HepG2 (cell line): ENCODE measurements at regions not wholly inside any gene's neighbourhood (a gene's known extent, or its start where the extent isn't known, plus 50 kb on each side); places are given as distances from the start of the nearest gene placed in this dataset.

ENCODE experiments used
- AHR ChIP-seq: IDR thresholded peaks from 2 replicates; pipeline ENCODE4 v1.6.1; 2018; ENCODE audit warnings: missing genetic modification reagents, missing compliant biosample characterization
- ATF1 ChIP-seq: IDR thresholded peaks from 2 replicates; pipeline ENCODE4 v1.6.1; 2016; ENCODE audit warnings: mild to moderate bottlenecking, control low read depth
- ELF1 ChIP-seq: sonication (generic); formaldehyde crosslinking; IDR thresholded peaks from 2 replicates; pipeline ENCODE4 v1.4.0; 2020; ENCODE audit warnings: missing genetic modification reagents
- NFRKB ChIP-seq: fragments of 450-650 bp; IDR thresholded peaks from 2 replicates; pipeline ENCODE4 v1.6.1; 2017
- PRDM10 ChIP-seq: sonication (generic); formaldehyde crosslinking; IDR thresholded peaks from 2 replicates; pipeline ENCODE4 v1.4.0; 2020; ENCODE audit warnings: low read depth, missing genetic modification reagents
- SETDB1 ChIP-seq: sonication (generic); formaldehyde crosslinking; IDR thresholded peaks from 2 replicates; pipeline ENCODE4 v1.5.1; 2020; ENCODE audit warnings: missing genetic modification reagents, mild to moderate bottlenecking, borderline replicate concordance
- THAP7 ChIP-seq: sonication (generic); formaldehyde crosslinking; IDR thresholded peaks from 2 replicates; pipeline ENCODE4 v1.8.1; 2023; ENCODE audit warnings: mild to moderate bottlenecking, missing genetic modification reagents
- ZNF136 ChIP-seq: sonication (generic); formaldehyde crosslinking; IDR thresholded peaks from 2 replicates; pipeline ENCODE4 v1.8.1; 2022; ENCODE audit warnings: low read depth, mild to moderate bottlenecking, moderate library complexity, missing genetic modification reagents
- ZNF18 ChIP-seq: sonication (generic); formaldehyde crosslinking; IDR thresholded peaks from 2 replicates; pipeline ENCODE4 v1.8.0; 2022; ENCODE audit warnings: mild to moderate bottlenecking, missing genetic modification reagents; ENCODE audit not compliant: insufficient replicate concordance
- ZNF234 ChIP-seq: sonication (generic); formaldehyde crosslinking; conservative IDR thresholded peaks from 2 replicates; pipeline ENCODE4 v1.5.1; 2020; ENCODE audit warnings: mild to moderate bottlenecking, missing genetic modification reagents
- ZNF546 ChIP-seq: sonication (generic); formaldehyde crosslinking; conservative IDR thresholded peaks from 2 replicates; pipeline ENCODE4 v1.8.1; 2023; ENCODE audit warnings: mild to moderate bottlenecking, missing genetic modification reagents
- ZSCAN20 ChIP-seq: sonication (generic); formaldehyde crosslinking; IDR thresholded peaks from 2 replicates; pipeline ENCODE4 v1.4.0; 2020; ENCODE audit warnings: missing genetic modification reagents, mild to moderate bottlenecking, borderline replicate concordance
- ZSCAN31 ChIP-seq: sonication (generic); formaldehyde crosslinking; IDR thresholded peaks from 2 replicates; pipeline ENCODE4 v1.5.0; 2020; ENCODE audit warnings: low read depth, mild to moderate bottlenecking, missing genetic modification reagents
- TF ChIP-seq, protein P1 (sequence below): sonication (generic); formaldehyde crosslinking; IDR thresholded peaks from 2 replicates; pipeline ENCODE4 v1.5.1; 2020; ENCODE audit warnings: missing genetic modification reagents, mild to moderate bottlenecking, borderline replicate concordance
- TF ChIP-seq, protein P2 (sequence below): sonication (generic); formaldehyde crosslinking; IDR thresholded peaks from 2 replicates; pipeline ENCODE4 v1.4.0; 2020; ENCODE audit warnings: low read depth, mild to moderate bottlenecking, missing genetic modification reagents
- TF ChIP-seq, protein P3 (sequence below): sonication (generic); formaldehyde crosslinking; conservative IDR thresholded peaks from 2 replicates; pipeline ENCODE4 v1.8.0; 2022; ENCODE audit warnings: missing genetic modification reagents

GRCh38 chr1:213759359-213760181 is 228.2 kb upstream of the PROX1 start (continued):
- TF ChIP-seq, protein P1, sequence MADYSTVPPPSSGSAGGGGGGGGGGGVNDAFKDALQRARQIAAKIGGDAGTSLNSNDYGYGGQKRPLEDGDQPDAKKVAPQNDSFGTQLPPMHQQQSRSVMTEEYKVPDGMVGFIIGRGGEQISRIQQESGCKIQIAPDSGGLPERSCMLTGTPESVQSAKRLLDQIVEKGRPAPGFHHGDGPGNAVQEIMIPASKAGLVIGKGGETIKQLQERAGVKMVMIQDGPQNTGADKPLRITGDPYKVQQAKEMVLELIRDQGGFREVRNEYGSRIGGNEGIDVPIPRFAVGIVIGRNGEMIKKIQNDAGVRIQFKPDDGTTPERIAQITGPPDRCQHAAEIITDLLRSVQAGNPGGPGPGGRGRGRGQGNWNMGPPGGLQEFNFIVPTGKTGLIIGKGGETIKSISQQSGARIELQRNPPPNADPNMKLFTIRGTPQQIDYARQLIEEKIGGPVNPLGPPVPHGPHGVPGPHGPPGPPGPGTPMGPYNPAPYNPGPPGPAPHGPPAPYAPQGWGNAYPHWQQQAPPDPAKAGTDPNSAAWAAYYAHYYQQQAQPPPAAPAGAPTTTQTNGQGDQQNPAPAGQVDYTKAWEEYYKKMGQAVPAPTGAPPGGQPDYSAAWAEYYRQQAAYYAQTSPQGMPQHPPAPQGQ (CRISPR knock-in tag), result no peak
- TF ChIP-seq, protein P2, sequence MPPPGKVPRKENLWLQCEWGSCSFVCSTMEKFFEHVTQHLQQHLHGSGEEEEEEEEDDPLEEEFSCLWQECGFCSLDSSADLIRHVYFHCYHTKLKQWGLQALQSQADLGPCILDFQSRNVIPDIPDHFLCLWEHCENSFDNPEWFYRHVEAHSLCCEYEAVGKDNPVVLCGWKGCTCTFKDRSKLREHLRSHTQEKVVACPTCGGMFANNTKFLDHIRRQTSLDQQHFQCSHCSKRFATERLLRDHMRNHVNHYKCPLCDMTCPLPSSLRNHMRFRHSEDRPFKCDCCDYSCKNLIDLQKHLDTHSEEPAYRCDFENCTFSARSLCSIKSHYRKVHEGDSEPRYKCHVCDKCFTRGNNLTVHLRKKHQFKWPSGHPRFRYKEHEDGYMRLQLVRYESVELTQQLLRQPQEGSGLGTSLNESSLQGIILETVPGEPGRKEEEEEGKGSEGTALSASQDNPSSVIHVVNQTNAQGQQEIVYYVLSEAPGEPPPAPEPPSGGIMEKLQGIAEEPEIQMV (CRISPR knock-in tag), result no peak; the same call in 1 of the 2 replicates
- no peak for TF ChIP-seq ATF1
- no peak for TF ChIP-seq AHR
- TF ChIP-seq ZNF234, result no peak
- TF ChIP-seq ELF1 (CRISPR knock-in tag), result peak; percentile 39; the same call in 1 of the 2 replicates
- 0 out of 2 replicates have a peak, but pooled peaks have one; percentile 65 for TF ChIP-seq ZNF136 (CRISPR knock-in tag)
- 0 out of 2 replicates have a peak, but pooled peaks have one; percentile 38 for TF ChIP-seq PRDM10 (CRISPR knock-in tag)
- TF ChIP-seq ZNF546 (CRISPR knock-in tag), result no peak
- no peak for TF ChIP-seq ZSCAN31 (CRISPR knock-in tag)
- 0 out of 2 replicates have a peak, but pooled peaks have one; percentile 54 for TF ChIP-seq ZSCAN20 (CRISPR knock-in tag)
- TF ChIP-seq THAP7, result peak; percentile 41; the same call in 1 of the 2 replicates
- TF ChIP-seq ZNF18 (CRISPR knock-in tag), result no peak
- no peak for TF ChIP-seq NFRKB
- TF ChIP-seq, protein P3, sequence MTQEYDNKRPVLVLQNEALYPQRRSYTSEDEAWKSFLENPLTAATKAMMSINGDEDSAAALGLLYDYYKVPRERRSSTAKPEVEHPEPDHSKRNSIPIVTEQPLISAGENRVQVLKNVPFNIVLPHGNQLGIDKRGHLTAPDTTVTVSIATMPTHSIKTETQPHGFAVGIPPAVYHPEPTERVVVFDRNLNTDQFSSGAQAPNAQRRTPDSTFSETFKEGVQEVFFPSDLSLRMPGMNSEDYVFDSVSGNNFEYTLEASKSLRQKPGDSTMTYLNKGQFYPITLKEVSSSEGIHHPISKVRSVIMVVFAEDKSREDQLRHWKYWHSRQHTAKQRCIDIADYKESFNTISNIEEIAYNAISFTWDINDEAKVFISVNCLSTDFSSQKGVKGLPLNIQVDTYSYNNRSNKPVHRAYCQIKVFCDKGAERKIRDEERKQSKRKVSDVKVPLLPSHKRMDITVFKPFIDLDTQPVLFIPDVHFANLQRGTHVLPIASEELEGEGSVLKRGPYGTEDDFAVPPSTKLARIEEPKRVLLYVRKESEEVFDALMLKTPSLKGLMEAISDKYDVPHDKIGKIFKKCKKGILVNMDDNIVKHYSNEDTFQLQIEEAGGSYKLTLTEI (CRISPR knock-in tag), result no peak
- TF ChIP-seq SETDB1 (CRISPR knock-in tag), result no peak
